ENCODE measurements at regions not wholly inside any gene's neighbourhood (a gene's known extent, or its start where the extent isn't known, plus 50 kb on each side); places are given as distances from the start of the nearest gene placed in this dataset.

- TF ChIP-seq REST (IDR thresholded peaks at IDR 0.05; ENCODE audit: unreplicated experiment) = no peak
- TF ChIP-seq STAT1 (IDR thresholded peaks at IDR 0.05; ENCODE audit: unreplicated experiment) = no peak
- TF ChIP-seq POLR2AphosphoS5 (IDR thresholded peaks at IDR 0.05; ENCODE audit: low read depth) = no peak
- TF ChIP-seq ZNF331 (CRISPR knock-in tag; IDR thresholded peaks at IDR 0.05; ENCODE audit: low read depth) = no peak
Measured at GRCh38 chr14:83583201-83583600, 1946.7 kb upstream of the FLRT2 start (continued).

DNA sequence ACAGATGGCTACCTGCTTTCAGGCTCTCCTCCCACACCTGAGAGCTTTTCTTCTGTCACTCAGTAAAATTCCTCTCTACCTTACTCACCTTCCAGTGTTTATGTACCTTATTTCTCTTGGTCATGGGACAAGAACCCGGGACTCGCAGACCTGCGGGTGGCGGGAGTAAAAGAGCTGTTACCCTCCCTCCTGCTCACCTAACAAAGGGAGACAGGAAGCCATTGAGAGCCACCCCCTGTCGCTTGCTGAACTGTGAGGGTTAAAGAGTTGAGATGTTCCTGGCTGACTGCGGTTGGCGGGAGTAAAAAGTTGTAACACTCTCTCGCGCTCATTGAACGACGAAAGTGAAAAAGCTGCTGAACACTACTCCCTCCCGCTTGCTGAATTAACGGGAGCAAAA is 1935.1 kb upstream of the FLRT2 start:
- ATAC-seq (no peak), DNase-seq (ENCODE audit: low spot score) (peak; percentile 10)
- Histone ChIP-seq H4K20me1 (replicated peaks; ENCODE audit: insufficient read depth) (no peaks in the 10 kb centered on the region), H3K27me3 (ENCODE audit: insufficient read depth) (no peaks in the 10 kb centered on the region), H3K36me3 (ENCODE audit: insufficient read depth) (no peaks in the 10 kb centered on the region), H3K4me3 (no peak overlapping the region), H3K79me2 (replicated peaks; ENCODE audit: insufficient read depth) (no peaks in the 10 kb centered on the region), H3F3A (replicated peaks; ENCODE audit: low read depth) (no peaks in the 10 kb centered on the region), H2AFZ (no peak overlapping the region), H3K4me2 (no peak overlapping the region), H3K27ac (ENCODE audit: low read depth) (no peak overlapping the region), H3K9me2 (ENCODE audit: insufficient read depth) (no peaks in the 10 kb centered on the region), H3K4me1 (ENCODE audit: insufficient read depth) (no peaks in the 10 kb centered on the region)
- Mint-ChIP-seq H3K27ac (no peak overlapping the region), H3K27me3 (ENCODE audit: insufficient read depth, low read depth, poor library complexity) (no peaks in the 10 kb centered on the region), H3K4me3 (no peak overlapping the region), H3K9me3 (peaks cover 19% of the 10 kb centered on the region; the same call in 2 of the 3 replicates), H3K4me1 (no peaks in the 10 kb centered on the region), H3K36me3 (ENCODE audit: low read depth) (peaks cover 11% of the 10 kb centered on the region)
- TF ChIP-seq EZH2phosphoT487 (IDR thresholded peaks at IDR 0.05; ENCODE audit: unreplicated experiment) (no peak), NANOG (IDR thresholded peaks at IDR 0.05; ENCODE audit: borderline replicate concordance) (no peak), JUNB (IDR thresholded peaks at IDR 0.05; ENCODE audit: unreplicated experiment) (no peak), EZH2 (IDR thresholded peaks at IDR 0.05; ENCODE audit: low read depth, unreplicated experiment) (no peak), REST (IDR thresholded peaks at IDR 0.05; ENCODE audit: unreplicated experiment) (no peak), CREB1 (CRISPR knock-in tag; IDR thresholded peaks at IDR 0.05; ENCODE audit: low read depth) (no peak), POLR2AphosphoS5 (IDR thresholded peaks at IDR 0.05; ENCODE audit: low read depth) (no peak), ZNF331 (CRISPR knock-in tag; IDR thresholded peaks at IDR 0.05; ENCODE audit: low read depth) (no peak), CTCF (conservative IDR thresholded peaks at IDR 0.05; ENCODE audit: low read depth in 2 of 2) (no peak), STAT1 (IDR thresholded peaks at IDR 0.05; ENCODE audit: unreplicated experiment) (no peak)
- TF ChIP-seq, protein P1, sequence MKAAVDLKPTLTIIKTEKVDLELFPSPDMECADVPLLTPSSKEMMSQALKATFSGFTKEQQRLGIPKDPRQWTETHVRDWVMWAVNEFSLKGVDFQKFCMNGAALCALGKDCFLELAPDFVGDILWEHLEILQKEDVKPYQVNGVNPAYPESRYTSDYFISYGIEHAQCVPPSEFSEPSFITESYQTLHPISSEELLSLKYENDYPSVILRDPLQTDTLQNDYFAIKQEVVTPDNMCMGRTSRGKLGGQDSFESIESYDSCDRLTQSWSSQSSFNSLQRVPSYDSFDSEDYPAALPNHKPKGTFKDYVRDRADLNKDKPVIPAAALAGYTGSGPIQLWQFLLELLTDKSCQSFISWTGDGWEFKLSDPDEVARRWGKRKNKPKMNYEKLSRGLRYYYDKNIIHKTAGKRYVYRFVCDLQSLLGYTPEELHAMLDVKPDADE (IDR thresholded peaks at IDR 0.05) = no peak

Measured in GM23338 (cell line).